Endothelial cell of umbilical vein (primary cell): ENCODE measurements at regions not wholly inside any gene's neighbourhood (a gene's known extent, or its start where the extent isn't known, plus 50 kb on each side); places are given as distances from the start of the nearest gene placed in this dataset.

ENCODE experiments used
- BruUV-seq: library from RNA; stranded (reverse); fragments of 400-500 nt; replicated peaks from 2 replicates; lab custom pipeline; 2021; lab: Mats Ljungman, UMichigan
- CTCF ChIA-PET: fragments of 300-600, 350-600 bp; sonication (Branson Sonifier 250); formaldehyde crosslinking; loops from one replicate; lab custom pipeline; 2021; ENCODE audit warnings: antibody characterized with exemption, inconsistent platforms; lab: Charles Lee
- POLR2A ChIA-PET: fragments of 300-600, 350-600 bp; sonication (Branson Sonifier 250); formaldehyde crosslinking; loops from one replicate; lab custom pipeline; 2021; ENCODE audit warnings: antibody characterized with exemption, inconsistent platforms; lab: Charles Lee
- DNase-seq: peaks from one replicate; pipeline ENCODE4 v3.0.0-alpha.2; 2011; ENCODE audit warnings: low read depth, low spot score
- FAIRE-seq: peaks from 2 replicates; lab custom pipeline; 2011; peaks lifted over from hg19 to GRCh38; lab: Jason Lieb, UNC
- H2AFZ ChIP-seq: 2 replicates; pipeline ENCODE4 v1.6.0; 2012; ENCODE audit warnings: low read depth, low read length, control low read depth, inconsistent platforms
- H3K27ac ChIP-seq: 2 replicates; pipeline ENCODE4 v1.5.1; 2011; ENCODE audit warnings: low read depth, mild to moderate bottlenecking, control low read depth, low read length, moderate library complexity; ENCODE audit not compliant: insufficient read depth
- H3K27me3 ChIP-seq, 2 experiments: 2 replicates each; pipeline versions ENCODE4 v1.6.0 to v1.6.1; 2011; ENCODE audit warnings: low read length in 2 of 2, mixed read lengths in 1 of 2; ENCODE audit not compliant: control insufficient read depth in 2 of 2, insufficient read depth in 2 of 2
- H3K36me3 ChIP-seq, 2 experiments: 2 replicates in 1 of 2; 3 replicates in 1 of 2; pipeline ENCODE4 v1.5.1; 2011; ENCODE audit warnings: low read length in 2 of 2, mild to moderate bottlenecking in 1 of 2, moderate library complexity in 1 of 2; ENCODE audit not compliant: control insufficient read depth in 2 of 2, insufficient read depth in 2 of 2; ENCODE audit errors: extremely low read depth in 1 of 2
- H3K4me1 ChIP-seq: 3 replicates; pipeline ENCODE4 v1.5.1; 2011; ENCODE audit warnings: mild to moderate bottlenecking, low read length; ENCODE audit not compliant: control insufficient read depth, insufficient read depth; ENCODE audit errors: extremely low read depth
- H3K4me2 ChIP-seq: 2 replicates; pipeline ENCODE4 v1.6.1; 2011; ENCODE audit warnings: low read length, control low read depth, mixed read lengths; ENCODE audit not compliant: insufficient read depth
- H3K4me3 ChIP-seq, 3 experiments: fragments of 200-600 bp in 1 of 3; sonication (generic), shearing (Covaris generic) in 1 of 3; replicated peaks in 1 of 3; 2 replicates each; pipeline ENCODE4 v1.5.1; 2011 to 2016; ENCODE audit warnings: control low read depth in 3 of 3, low read length in 3 of 3, mild to moderate bottlenecking in 2 of 3, inconsistent platforms in 1 of 3, low read depth in 1 of 3, moderate library complexity in 1 of 3; ENCODE audit not compliant: insufficient read depth in 1 of 3
- H3K79me2 ChIP-seq: 2 replicates; pipeline ENCODE4 v1.6.0; 2012; ENCODE audit warnings: low read length, inconsistent platforms; ENCODE audit not compliant: control insufficient read depth, insufficient read depth
- H3K9ac ChIP-seq: replicated peaks from 2 replicates; pipeline ENCODE3; 2011; ENCODE audit warnings: low read length, control low read depth; ENCODE audit not compliant: insufficient read depth; ENCODE audit errors: extremely low read depth
- H3K9me1 ChIP-seq: replicated peaks from 3 replicates; pipeline ENCODE4 v1.6.0; 2011; ENCODE audit warnings: mild to moderate bottlenecking, low read length; ENCODE audit not compliant: control insufficient read depth, insufficient read depth; ENCODE audit errors: extremely low read depth
- H3K9me3 ChIP-seq: replicated peaks from 2 replicates; pipeline ENCODE4 v1.5.1; 2012; ENCODE audit warnings: low read length, inconsistent platforms; ENCODE audit not compliant: control insufficient read depth, insufficient read depth
- H4K20me1 ChIP-seq: replicated peaks from 2 replicates; pipeline ENCODE3; 2011; ENCODE audit warnings: mild to moderate bottlenecking, low read length; ENCODE audit not compliant: control insufficient read depth, insufficient read depth; ENCODE audit errors: extremely low read depth
- EZH2 ChIP-seq: IDR thresholded peaks from 2 replicates; pipeline ENCODE4 v1.6.1; 2012; ENCODE audit warnings: borderline replicate concordance, low read depth, mild to moderate bottlenecking, moderate library complexity, low read length, inconsistent platforms; ENCODE audit not compliant: severe bottlenecking
- FOS ChIP-seq: IDR thresholded peaks from 2 replicates; pipeline ENCODE4 v1.6.1; 2011; ENCODE audit warnings: mild to moderate bottlenecking, low read length, moderate library complexity, borderline replicate concordance; ENCODE audit not compliant: insufficient read depth
- GATA2 ChIP-seq: IDR thresholded peaks from 2 replicates; pipeline ENCODE4 v1.7.0; 2011; ENCODE audit warnings: low read depth, mild to moderate bottlenecking, moderate library complexity, mixed read lengths, low read length; ENCODE audit not compliant: insufficient read length, insufficient read depth
- JUN ChIP-seq: IDR thresholded peaks from 2 replicates; pipeline ENCODE4 v1.6.1; 2011; ENCODE audit warnings: borderline replicate concordance, low read depth; ENCODE audit not compliant: insufficient read length, insufficient read depth
- MYC ChIP-seq: IDR thresholded peaks from one replicate; pipeline ENCODE4 v1.6.1; 2011; ENCODE audit warnings: mild to moderate bottlenecking, low read depth, low read length
- POLR2A ChIP-seq: IDR thresholded peaks from 2 replicates; pipeline ENCODE4 v1.6.1; 2012; ENCODE audit warnings: low read depth, mild to moderate bottlenecking, control low read depth, low read length
- POLR2AphosphoS5 ChIP-seq: IDR thresholded peaks from 2 replicates; pipeline ENCODE4 v1.6.1; 2012; ENCODE audit warnings: low read depth, mild to moderate bottlenecking, control low read depth, low read length, moderate library complexity; ENCODE audit not compliant: insufficient read depth
- dilution Hi-C: fragments of 300-500 bp; cut with MboI; formaldehyde crosslinking; loops from one replicate; pipeline ENCODE4 v1.15.0; 2019; ENCODE audit warnings: low sequenced_read_pairs; ENCODE audit not compliant: extremely low pct_ligation_motif_present
- intact Hi-C: fragments of 100-400 bp; cut with micrococcal nuclease; formaldehyde crosslinking; loops from one replicate; pipeline ENCODE4 v1.10.0; 2022
- TF ChIP-seq, protein P1 (sequence below), 2 donors: IDR thresholded peaks; 1 replicate in 1 of 2; 2 replicates in 1 of 2; pipeline ENCODE4 v1.5.1; 2011; ENCODE audit warnings: low read length in 2 of 2, mild to moderate bottlenecking in 2 of 2, moderate library complexity in 2 of 2, control low read depth in 1 of 2, inconsistent platforms in 1 of 2, low read depth in 1 of 2; ENCODE audit not compliant: insufficient read depth in 1 of 2; ENCODE audit errors: extremely low read depth in 1 of 2
- TF ChIP-seq, protein P2 (sequence below): IDR thresholded peaks from 2 replicates; pipeline ENCODE4 v1.6.1; 2011; ENCODE audit not compliant: insufficient read depth, insufficient read length

DNA sequence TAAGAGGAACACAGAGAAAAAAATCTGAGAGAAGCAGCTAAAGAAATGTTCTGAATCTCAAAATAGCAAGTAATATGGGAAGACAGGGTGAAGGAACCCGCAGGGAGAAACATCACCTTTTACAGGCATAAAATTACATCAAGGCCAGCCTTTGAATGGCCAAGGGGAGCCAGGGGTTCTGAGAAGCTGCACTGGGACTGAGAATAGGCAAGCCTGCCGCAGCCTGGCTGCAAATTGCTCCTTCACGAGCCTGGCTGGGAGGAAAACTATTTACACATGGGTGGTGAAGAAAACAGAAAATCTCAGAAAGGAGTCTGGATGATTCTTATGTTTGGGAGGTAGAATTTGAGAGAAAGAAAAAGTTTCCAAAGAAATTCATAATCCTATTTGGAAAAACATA lies 74.5 kb upstream of the QRFPR start:
- Histone ChIP-seq H3K9me3 (no peaks in the 10 kb centered on the region), H3K9me1 (no peaks in the 10 kb centered on the region), H3K27me3 (peaks cover 8 to 9% of the 10 kb centered on the region in 2 experiments), H4K20me1 (no peaks in the 10 kb centered on the region), H3K4me3 (no peak overlapping the region), H3K36me3 (no peaks in the 10 kb centered on the region), H3K9ac (no peak overlapping the region), H2AFZ (no peak overlapping the region), H3K4me1 (no peaks in the 10 kb centered on the region), H3K79me2 (no peaks in the 10 kb centered on the region), H3K27ac (no peak overlapping the region), H3K4me2 (no peak overlapping the region)
- BruUV-seq: no TSS peak
- dilution Hi-C loops: no loop called here
- intact Hi-C loops: no loop called here
- DNase-seq (no peak), FAIRE-seq (no peak)
- TF ChIP-seq, protein P1, sequence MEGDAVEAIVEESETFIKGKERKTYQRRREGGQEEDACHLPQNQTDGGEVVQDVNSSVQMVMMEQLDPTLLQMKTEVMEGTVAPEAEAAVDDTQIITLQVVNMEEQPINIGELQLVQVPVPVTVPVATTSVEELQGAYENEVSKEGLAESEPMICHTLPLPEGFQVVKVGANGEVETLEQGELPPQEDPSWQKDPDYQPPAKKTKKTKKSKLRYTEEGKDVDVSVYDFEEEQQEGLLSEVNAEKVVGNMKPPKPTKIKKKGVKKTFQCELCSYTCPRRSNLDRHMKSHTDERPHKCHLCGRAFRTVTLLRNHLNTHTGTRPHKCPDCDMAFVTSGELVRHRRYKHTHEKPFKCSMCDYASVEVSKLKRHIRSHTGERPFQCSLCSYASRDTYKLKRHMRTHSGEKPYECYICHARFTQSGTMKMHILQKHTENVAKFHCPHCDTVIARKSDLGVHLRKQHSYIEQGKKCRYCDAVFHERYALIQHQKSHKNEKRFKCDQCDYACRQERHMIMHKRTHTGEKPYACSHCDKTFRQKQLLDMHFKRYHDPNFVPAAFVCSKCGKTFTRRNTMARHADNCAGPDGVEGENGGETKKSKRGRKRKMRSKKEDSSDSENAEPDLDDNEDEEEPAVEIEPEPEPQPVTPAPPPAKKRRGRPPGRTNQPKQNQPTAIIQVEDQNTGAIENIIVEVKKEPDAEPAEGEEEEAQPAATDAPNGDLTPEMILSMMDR (IDR thresholded peaks at IDR 0.05; ENCODE audit: extremely low read depth in 1 of 2, insufficient read depth in 1 of 2, low read depth in 1 of 2, low read length in 2 of 2): no peak
- TF ChIP-seq, protein P2, sequence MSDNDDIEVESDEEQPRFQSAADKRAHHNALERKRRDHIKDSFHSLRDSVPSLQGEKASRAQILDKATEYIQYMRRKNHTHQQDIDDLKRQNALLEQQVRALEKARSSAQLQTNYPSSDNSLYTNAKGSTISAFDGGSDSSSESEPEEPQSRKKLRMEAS: no peak
- no peak for TF ChIP-seq FOS
- CTCF ChIA-PET: interaction anchor here (3.8 kb wide), 1 partner anchor 7 kb away, joined by 33 read pairs; no protein-coding TSS in a partner anchor
- POLR2A ChIA-PET: no interaction called here

DNA sequence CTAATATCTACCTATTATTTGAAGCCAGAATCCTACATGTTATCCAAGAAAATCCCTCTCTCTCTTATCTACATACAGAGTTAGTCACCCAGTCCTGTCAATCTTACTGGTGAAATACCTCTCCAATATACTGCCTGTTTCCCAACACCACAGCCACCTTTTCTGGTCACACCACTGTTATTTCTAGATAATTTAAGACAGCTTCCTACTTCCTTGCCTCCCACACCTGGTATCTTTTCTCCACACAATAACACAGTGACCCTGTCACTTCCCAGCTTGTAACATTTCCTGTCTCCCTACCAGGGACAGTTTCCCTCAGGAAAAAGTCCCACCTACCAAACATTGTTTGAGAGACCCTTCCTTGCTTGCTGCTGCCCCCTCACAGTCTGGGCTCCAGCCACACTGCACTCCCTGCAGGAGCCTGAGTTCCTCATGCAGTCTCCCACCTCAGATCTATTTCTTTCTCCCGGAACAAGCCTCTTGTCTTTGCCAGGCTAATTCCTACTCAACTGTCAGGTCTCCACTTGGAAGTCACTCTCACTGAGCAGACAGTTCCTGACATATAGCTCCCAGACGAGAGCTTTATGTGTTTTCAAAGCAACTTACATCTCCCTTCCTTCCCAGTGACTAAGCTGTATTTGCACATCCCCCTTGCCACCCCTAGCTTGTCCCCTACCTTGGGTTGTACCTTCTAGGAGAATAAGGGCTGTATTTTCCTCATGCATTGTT lies 73.6 kb upstream of the QRFPR start:
- H3K27me3 ChIP-seq: peaks cover 5 to 9% of the 10 kb centered on the region in 2 experiments
- DNase-seq (no peak), FAIRE-seq (no peak)
- no peak overlapping the region for H3K4me2 ChIP-seq
- H3K79me2 ChIP-seq: no peaks in the 10 kb centered on the region
- dilution Hi-C loops (no loop called here), intact Hi-C loops (no loop called here)
- TF ChIP-seq, protein P1 (IDR thresholded peaks at IDR 0.05; ENCODE audit: extremely low read depth in 1 of 2, insufficient read depth in 1 of 2, low read depth in 1 of 2, low read length in 2 of 2): no peak
- TF ChIP-seq MYC: no peak
- TF ChIP-seq EZH2: no peak
- TF ChIP-seq, protein P2: no peak
- TF ChIP-seq POLR2AphosphoS5: no peak
- TF ChIP-seq POLR2A: no peak
- TF ChIP-seq JUN: no peak
- TF ChIP-seq FOS: no peak
- TF ChIP-seq GATA2: no peak
- no peaks in the 10 kb centered on the region for H3K4me1 ChIP-seq
- H3K36me3 ChIP-seq: no peaks in the 10 kb centered on the region
- BruUV-seq: no TSS peak
- no peaks in the 10 kb centered on the region for H3K9me3 ChIP-seq
- ChIA-PET CTCF (interaction anchor here (3.8 kb wide), 1 partner anchor 8 kb away, joined by 33 read pairs; no protein-coding TSS in a partner anchor), POLR2A (no interaction called here)
- H3K9me1 ChIP-seq: no peaks in the 10 kb centered on the region
- no peaks in the 10 kb centered on the region for H4K20me1 ChIP-seq
- H3K4me3 ChIP-seq: no peak overlapping the region
- no peak overlapping the region for H2AFZ ChIP-seq
- no peak overlapping the region for H3K27ac ChIP-seq
- no peak overlapping the region for H3K9ac ChIP-seq
